ENCODE measurements at regions not wholly inside any gene's neighbourhood (a gene's known extent, or its start where the extent isn't known, plus 50 kb on each side); places are given as distances from the start of the nearest gene placed in this dataset.

DNA sequence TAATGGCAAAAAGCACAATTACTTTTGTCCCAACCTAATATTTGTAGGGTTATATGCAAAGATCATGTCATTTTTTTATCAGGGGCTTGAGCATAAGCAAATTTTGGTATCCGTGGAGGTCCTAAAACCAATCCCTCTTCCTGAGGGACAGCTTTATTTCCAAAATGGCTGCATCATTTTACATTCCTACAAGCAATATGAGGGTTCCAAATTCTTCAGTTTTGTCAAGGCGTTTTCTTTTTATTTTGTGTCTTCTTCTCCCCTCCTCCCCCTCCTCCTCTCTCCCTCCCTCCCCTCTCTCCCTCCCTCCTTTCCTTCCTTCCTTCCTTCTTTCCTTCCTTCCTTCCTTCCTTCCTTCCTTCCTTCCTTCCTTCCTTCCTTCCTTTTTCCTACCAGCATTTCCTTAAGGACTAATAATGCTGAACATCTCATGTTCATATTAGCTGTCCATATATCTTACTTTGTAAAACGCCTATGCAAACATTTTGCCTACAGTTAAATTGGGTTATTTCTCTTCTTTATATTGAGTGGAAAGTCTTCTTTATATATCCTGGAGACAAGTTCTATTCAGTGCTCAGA is 881.8 kb downstream of the DCDC2C start (continued):
- TF ChIP-seq CEBPB (IDR thresholded peaks at IDR 0.05; ENCODE audit: low read depth) (no peak), SRF (IDR thresholded peaks at IDR 0.05; ENCODE audit: low read depth) (no peak), RAD21 (IDR thresholded peaks at IDR 0.05; ENCODE audit: low read depth) (no peak), FOSL1 (IDR thresholded peaks at IDR 0.05; ENCODE audit: low read depth) (no peak), JUND (IDR thresholded peaks at IDR 0.05) (no peak)

DNA sequence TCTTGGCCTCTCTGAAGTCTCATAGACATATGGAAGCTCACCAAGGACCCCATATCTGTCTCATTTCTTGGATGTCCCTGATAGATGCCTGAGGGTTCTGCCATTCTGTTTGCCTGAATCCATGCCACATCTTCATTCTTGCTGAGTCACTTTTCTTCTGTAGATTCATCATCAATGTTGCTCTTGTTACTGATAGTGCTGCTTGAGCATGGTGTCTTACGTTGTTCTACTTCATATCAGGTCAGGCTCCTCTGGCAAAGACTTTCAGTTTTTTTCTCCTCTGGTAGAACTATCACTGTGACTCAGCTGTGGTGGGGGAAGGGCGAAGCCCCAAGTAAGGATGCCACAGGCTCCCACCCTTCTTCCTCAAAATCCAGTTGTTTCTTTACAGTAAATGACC is 885.2 kb downstream of the DCDC2C start:
- H3K4me1 ChIP-seq (ENCODE audit: control insufficient read depth in 1 of 2, insufficient read depth in 2 of 2, low read length in 2 of 2) = no peaks in the 10 kb centered on the region
- H3K9ac ChIP-seq (ENCODE audit: low read length) = no peak overlapping the region
- no peaks in the 10 kb centered on the region for H3K36me3 ChIP-seq (ENCODE audit: control insufficient read depth in 1 of 2, insufficient read depth in 2 of 2, low read length in 2 of 2)
- POLR2A ChIA-PET = no interaction called here
- H3K27ac ChIP-seq (ENCODE audit: low read depth, low read length) = no peak overlapping the region
- CTCF ChIA-PET = no interaction called here
- H4K20me1 ChIP-seq (ENCODE audit: insufficient read depth) = no peaks in the 10 kb centered on the region
- H2AFZ ChIP-seq (ENCODE audit: low read depth, low read length, poor library complexity, severe bottlenecking) = no peak overlapping the region
- no TSS peak for BruUV-seq (replicated peaks)
- H3K9me2 ChIP-seq (ENCODE audit: insufficient read depth) = no peaks in the 10 kb centered on the region
- RAD21 ChIA-PET (ENCODE audit: low non-redundant PET in 1 of 2, low total read pairs in 2 of 2, uncharacterized antibody in 2 of 2, unreplicated experiment in 2 of 2) = no interaction called here
- H3K4me2 ChIP-seq (ENCODE audit: low read length) = no peak overlapping the region
- ATAC-seq = no peak
- H3K4me3 ChIP-seq (replicated peaks in 1 of 2; ENCODE audit: low read depth in 1 of 2, low read length in 2 of 2) = no peak overlapping the region
- H3K79me2 ChIP-seq (ENCODE audit: insufficient read depth, low read length) = no peaks in the 10 kb centered on the region
- no peaks in the 10 kb centered on the region for H3K27me3 ChIP-seq (ENCODE audit: insufficient read depth, low read length)
- DNase-seq (ENCODE audit: low read depth, low spot score) = no peak
- intact Hi-C loops (cut with micrococcal nuclease) = no loop called here
- peaks cover 0 to 12% of the 10 kb centered on the region in 2 experiments; a peak in 2 of 4 replicates for H3K9me3 ChIP-seq (ENCODE audit: control insufficient read depth in 1 of 2, insufficient read depth in 1 of 2, low read depth in 1 of 2, low read length in 2 of 2)
- no peak for TF ChIP-seq JUND (IDR thresholded peaks at IDR 0.05)
- TF ChIP-seq, protein P1, sequence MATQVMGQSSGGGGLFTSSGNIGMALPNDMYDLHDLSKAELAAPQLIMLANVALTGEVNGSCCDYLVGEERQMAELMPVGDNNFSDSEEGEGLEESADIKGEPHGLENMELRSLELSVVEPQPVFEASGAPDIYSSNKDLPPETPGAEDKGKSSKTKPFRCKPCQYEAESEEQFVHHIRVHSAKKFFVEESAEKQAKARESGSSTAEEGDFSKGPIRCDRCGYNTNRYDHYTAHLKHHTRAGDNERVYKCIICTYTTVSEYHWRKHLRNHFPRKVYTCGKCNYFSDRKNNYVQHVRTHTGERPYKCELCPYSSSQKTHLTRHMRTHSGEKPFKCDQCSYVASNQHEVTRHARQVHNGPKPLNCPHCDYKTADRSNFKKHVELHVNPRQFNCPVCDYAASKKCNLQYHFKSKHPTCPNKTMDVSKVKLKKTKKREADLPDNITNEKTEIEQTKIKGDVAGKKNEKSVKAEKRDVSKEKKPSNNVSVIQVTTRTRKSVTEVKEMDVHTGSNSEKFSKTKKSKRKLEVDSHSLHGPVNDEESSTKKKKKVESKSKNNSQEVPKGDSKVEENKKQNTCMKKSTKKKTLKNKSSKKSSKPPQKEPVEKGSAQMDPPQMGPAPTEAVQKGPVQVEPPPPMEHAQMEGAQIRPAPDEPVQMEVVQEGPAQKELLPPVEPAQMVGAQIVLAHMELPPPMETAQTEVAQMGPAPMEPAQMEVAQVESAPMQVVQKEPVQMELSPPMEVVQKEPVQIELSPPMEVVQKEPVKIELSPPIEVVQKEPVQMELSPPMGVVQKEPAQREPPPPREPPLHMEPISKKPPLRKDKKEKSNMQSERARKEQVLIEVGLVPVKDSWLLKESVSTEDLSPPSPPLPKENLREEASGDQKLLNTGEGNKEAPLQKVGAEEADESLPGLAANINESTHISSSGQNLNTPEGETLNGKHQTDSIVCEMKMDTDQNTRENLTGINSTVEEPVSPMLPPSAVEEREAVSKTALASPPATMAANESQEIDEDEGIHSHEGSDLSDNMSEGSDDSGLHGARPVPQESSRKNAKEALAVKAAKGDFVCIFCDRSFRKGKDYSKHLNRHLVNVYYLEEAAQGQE (IDR thresholded peaks at IDR 0.05; ENCODE audit: low read depth) = no peak
- TF ChIP-seq SRF (IDR thresholded peaks at IDR 0.05; ENCODE audit: low read depth) = no peak
- no peak for TF ChIP-seq FOSL1 (IDR thresholded peaks at IDR 0.05; ENCODE audit: low read depth)
- no peak for TF ChIP-seq YY1 (IDR thresholded peaks at IDR 0.05; ENCODE audit: extremely low read depth, insufficient replicate concordance, low read depth, low read length)
- TF ChIP-seq, protein P2, sequence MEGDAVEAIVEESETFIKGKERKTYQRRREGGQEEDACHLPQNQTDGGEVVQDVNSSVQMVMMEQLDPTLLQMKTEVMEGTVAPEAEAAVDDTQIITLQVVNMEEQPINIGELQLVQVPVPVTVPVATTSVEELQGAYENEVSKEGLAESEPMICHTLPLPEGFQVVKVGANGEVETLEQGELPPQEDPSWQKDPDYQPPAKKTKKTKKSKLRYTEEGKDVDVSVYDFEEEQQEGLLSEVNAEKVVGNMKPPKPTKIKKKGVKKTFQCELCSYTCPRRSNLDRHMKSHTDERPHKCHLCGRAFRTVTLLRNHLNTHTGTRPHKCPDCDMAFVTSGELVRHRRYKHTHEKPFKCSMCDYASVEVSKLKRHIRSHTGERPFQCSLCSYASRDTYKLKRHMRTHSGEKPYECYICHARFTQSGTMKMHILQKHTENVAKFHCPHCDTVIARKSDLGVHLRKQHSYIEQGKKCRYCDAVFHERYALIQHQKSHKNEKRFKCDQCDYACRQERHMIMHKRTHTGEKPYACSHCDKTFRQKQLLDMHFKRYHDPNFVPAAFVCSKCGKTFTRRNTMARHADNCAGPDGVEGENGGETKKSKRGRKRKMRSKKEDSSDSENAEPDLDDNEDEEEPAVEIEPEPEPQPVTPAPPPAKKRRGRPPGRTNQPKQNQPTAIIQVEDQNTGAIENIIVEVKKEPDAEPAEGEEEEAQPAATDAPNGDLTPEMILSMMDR (IDR thresholded peaks at IDR 0.05 in 2 of 3, conservative IDR thresholded peaks at IDR 0.05 in 1 of 3; ENCODE audit: borderline replicate concordance in 1 of 3, insufficient read depth in 1 of 3, low read depth in 2 of 3, low read length in 2 of 3) = no peak
- TF ChIP-seq CEBPB (IDR thresholded peaks at IDR 0.05; ENCODE audit: low read depth) = no peak
- no peak for TF ChIP-seq ZFX (IDR thresholded peaks at IDR 0.05)
- no peak for TF ChIP-seq EZH2phosphoT487 (IDR thresholded peaks at IDR 0.05; ENCODE audit: borderline replicate concordance)
- no peak for TF ChIP-seq ZNF274 (IDR thresholded peaks at IDR 0.05; ENCODE audit: low read depth, low read length)
- TF ChIP-seq, protein P3, sequence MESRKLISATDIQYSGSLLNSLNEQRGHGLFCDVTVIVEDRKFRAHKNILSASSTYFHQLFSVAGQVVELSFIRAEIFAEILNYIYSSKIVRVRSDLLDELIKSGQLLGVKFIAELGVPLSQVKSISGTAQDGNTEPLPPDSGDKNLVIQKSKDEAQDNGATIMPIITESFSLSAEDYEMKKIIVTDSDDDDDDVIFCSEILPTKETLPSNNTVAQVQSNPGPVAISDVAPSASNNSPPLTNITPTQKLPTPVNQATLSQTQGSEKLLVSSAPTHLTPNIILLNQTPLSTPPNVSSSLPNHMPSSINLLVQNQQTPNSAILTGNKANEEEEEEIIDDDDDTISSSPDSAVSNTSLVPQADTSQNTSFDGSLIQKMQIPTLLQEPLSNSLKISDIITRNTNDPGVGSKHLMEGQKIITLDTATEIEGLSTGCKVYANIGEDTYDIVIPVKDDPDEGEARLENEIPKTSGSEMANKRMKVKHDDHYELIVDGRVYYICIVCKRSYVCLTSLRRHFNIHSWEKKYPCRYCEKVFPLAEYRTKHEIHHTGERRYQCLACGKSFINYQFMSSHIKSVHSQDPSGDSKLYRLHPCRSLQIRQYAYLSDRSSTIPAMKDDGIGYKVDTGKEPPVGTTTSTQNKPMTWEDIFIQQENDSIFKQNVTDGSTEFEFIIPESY (IDR thresholded peaks at IDR 0.05; ENCODE audit: extremely low read depth, insufficient replicate concordance, low read length) = no peak
- no peak for TF ChIP-seq SIN3A (IDR thresholded peaks at IDR 0.05; ENCODE audit: low read depth)
